NCI-H2081 (cell line): ENCODE measurements at regions not wholly inside any gene's neighbourhood (a gene's known extent, or its start where the extent isn't known, plus 50 kb on each side); places are given as distances from the start of the nearest gene placed in this dataset.

ENCODE experiments used
- DNase-seq, 2 experiments: peaks; one replicate each; lab custom pipeline; 2025; lab: John Stamatoyannopoulos, UW

GRCh38 chr6:133631421-133631820 lies 257.5 kb upstream of the TCF21 start:
- no peak for DNase-seq

- no peak for DNase-seq
These were observed 256.7 kb upstream of the TCF21 start for GRCh38 chr6:133632206-133632605.

GRCh38 chr6:133632906-133633305 lies 256.0 kb upstream of the TCF21 start:
- no peak for DNase-seq

GRCh38 chr6:133634474-133634873 lies 254.4 kb upstream of the TCF21 start:
- DNase-seq: no peak

- no peak for DNase-seq
These were observed 253.5 kb upstream of the TCF21 start for GRCh38 chr6:133635447-133635846.

- no peak for DNase-seq
These were observed 251.5 kb upstream of the TCF21 start for GRCh38 chr6:133637436-133637835.

- no peak for DNase-seq
These were observed 251.0 kb upstream of the TCF21 start for GRCh38 chr6:133637874-133638273.

GRCh38 chr6:133641104-133641503 lies 247.8 kb upstream of the TCF21 start:
- DNase-seq: no peak

- DNase-seq: no peak
These were observed 244.4 kb upstream of the TCF21 start for GRCh38 chr6:133644548-133644891.

GRCh38 chr6:133644892-133645619 lies 243.9 kb upstream of the TCF21 start:
- no peak for DNase-seq

- no peak for DNase-seq
These were observed 242.8 kb upstream of the TCF21 start for GRCh38 chr6:133645966-133646740.

GRCh38 chr6:133648581-133648980 lies 240.3 kb upstream of the TCF21 start:
- no peak for DNase-seq

GRCh38 chr6:133671376-133671775 lies 217.5 kb upstream of the TCF21 start:
- no peak for DNase-seq

GRCh38 chr6:133673056-133673455 lies 215.9 kb upstream of the TCF21 start:
- DNase-seq: no peak

- no peak for DNase-seq
These were observed 214.3 kb upstream of the TCF21 start for GRCh38 chr6:133674661-133675060.

GRCh38 chr6:133680994-133681393 lies 207.9 kb upstream of the TCF21 start:
- no peak for DNase-seq

- DNase-seq: no peak
These were observed 207.0 kb upstream of the TCF21 start for GRCh38 chr6:133681891-133682290.

- DNase-seq: no peak
These were observed 206.2 kb upstream of the TCF21 start for GRCh38 chr6:133682506-133683307.

GRCh38 chr6:133683308-133683580 lies 205.7 kb upstream of the TCF21 start:
- no peak for DNase-seq

GRCh38 chr6:133683606-133684005 lies 205.3 kb upstream of the TCF21 start:
- no peak for DNase-seq

GRCh38 chr6:133688705-133689492 lies 200.0 kb upstream of the TCF21 start:
- no peak for DNase-seq

- no peak for DNase-seq
These were observed 199.1 kb upstream of the TCF21 start for GRCh38 chr6:133689863-133690262.
